ENCODE measurements at regions not wholly inside any gene's neighbourhood (a gene's known extent, or its start where the extent isn't known, plus 50 kb on each side); places are given as distances from the start of the nearest gene placed in this dataset.

DNA sequence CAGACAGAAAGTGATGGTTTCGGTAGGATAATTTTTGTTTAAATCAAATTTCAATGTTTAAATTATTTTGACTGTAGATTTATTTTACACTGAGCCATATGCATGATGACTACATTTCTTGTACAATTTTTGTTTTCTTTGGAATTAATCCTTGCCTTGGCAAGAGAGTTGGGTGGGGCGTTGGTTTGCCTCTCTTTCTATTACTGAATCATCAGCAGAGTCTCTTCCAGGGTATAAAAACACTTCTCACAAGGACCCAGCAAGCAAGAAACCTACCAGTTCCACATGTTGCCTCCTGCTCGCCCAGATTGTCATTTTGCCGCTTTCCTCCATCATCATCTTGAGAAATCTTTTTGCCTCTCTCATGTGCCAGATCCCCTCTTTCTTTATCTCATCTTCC is 455.0 kb upstream of the DMAC1 start:
- Mint-ChIP-seq H3K4me1 (ENCODE audit: low read depth) (peaks cover 14% of the 10 kb centered on the region), H3K4me3 (ENCODE audit: low read depth) (no peak overlapping the region), H3K27me3 (peaks cover 3% of the 10 kb centered on the region), H3K27ac (no peak overlapping the region), H3K36me3 (ENCODE audit: insufficient read depth) (no peaks in the 10 kb centered on the region), H3K9me3 (ENCODE audit: low read depth) (no peaks in the 10 kb centered on the region)
- DNase-seq (ENCODE audit: low spot score, unreplicated experiment) = no peak
- TF ChIP-seq, protein P1, sequence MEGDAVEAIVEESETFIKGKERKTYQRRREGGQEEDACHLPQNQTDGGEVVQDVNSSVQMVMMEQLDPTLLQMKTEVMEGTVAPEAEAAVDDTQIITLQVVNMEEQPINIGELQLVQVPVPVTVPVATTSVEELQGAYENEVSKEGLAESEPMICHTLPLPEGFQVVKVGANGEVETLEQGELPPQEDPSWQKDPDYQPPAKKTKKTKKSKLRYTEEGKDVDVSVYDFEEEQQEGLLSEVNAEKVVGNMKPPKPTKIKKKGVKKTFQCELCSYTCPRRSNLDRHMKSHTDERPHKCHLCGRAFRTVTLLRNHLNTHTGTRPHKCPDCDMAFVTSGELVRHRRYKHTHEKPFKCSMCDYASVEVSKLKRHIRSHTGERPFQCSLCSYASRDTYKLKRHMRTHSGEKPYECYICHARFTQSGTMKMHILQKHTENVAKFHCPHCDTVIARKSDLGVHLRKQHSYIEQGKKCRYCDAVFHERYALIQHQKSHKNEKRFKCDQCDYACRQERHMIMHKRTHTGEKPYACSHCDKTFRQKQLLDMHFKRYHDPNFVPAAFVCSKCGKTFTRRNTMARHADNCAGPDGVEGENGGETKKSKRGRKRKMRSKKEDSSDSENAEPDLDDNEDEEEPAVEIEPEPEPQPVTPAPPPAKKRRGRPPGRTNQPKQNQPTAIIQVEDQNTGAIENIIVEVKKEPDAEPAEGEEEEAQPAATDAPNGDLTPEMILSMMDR (IDR thresholded peaks at IDR 0.05; ENCODE audit: unreplicated experiment) = no peak

DNA sequence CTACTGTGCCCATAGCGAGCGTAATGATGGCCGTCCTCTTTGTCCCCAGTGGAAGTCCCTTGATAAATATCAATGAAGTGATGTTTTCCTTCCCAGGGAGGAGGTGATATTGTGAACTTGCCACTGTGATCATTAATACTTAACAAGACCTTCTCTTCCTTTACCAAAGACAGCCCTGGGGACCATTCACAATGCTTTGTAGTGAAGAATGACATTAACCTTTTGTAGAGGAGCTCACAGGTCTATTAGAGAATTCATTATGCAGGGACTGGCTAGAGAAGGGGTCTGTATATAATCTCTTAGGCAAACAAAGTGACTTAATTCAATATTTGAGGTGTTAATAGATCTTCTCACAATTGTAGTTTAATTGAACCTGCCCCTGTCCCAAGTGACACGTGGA is 452.9 kb upstream of the DMAC1 start:
- Mint-ChIP-seq H3K27me3 (no peaks in the 10 kb centered on the region), H3K27ac (no peak overlapping the region), H3K36me3 (ENCODE audit: insufficient read depth) (no peaks in the 10 kb centered on the region), H3K4me3 (ENCODE audit: low read depth) (no peak overlapping the region), H3K4me1 (ENCODE audit: low read depth) (peaks cover 15% of the 10 kb centered on the region), H3K9me3 (ENCODE audit: low read depth) (no peaks in the 10 kb centered on the region)
- TF ChIP-seq, protein P1 (IDR thresholded peaks at IDR 0.05; ENCODE audit: unreplicated experiment) = no peak
- DNase-seq (ENCODE audit: low spot score, unreplicated experiment) = no peak

DNA sequence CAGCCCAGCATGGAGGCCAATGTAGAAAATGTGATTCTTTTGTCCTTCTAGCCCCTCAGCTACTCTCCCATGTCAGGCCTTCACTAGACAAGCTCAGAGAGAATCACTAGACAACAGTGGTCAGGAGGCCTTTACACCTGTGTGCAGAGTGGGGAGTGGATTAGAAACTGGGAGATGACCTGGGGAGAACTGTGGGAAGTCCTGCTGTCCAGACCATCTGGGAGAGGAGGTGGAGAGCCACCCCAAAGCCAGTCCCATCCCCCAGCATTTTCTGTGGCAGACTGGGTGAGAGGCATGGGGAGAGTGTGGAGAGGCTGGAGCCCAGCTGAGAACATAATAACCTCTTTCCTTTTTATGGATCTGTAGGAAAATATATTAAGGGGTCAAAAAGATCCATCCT is 452.0 kb upstream of the DMAC1 start:
- no peak for DNase-seq (ENCODE audit: low spot score, unreplicated experiment)
- Mint-ChIP-seq H3K27me3 (no peaks in the 10 kb centered on the region), H3K9me3 (ENCODE audit: low read depth) (no peaks in the 10 kb centered on the region), H3K4me1 (ENCODE audit: low read depth) (peaks cover 19% of the 10 kb centered on the region), H3K27ac (no peak overlapping the region), H3K4me3 (ENCODE audit: low read depth) (no peak overlapping the region), H3K36me3 (ENCODE audit: insufficient read depth) (no peaks in the 10 kb centered on the region)
- TF ChIP-seq, protein P1 (IDR thresholded peaks at IDR 0.05; ENCODE audit: unreplicated experiment) = no peak

DNA sequence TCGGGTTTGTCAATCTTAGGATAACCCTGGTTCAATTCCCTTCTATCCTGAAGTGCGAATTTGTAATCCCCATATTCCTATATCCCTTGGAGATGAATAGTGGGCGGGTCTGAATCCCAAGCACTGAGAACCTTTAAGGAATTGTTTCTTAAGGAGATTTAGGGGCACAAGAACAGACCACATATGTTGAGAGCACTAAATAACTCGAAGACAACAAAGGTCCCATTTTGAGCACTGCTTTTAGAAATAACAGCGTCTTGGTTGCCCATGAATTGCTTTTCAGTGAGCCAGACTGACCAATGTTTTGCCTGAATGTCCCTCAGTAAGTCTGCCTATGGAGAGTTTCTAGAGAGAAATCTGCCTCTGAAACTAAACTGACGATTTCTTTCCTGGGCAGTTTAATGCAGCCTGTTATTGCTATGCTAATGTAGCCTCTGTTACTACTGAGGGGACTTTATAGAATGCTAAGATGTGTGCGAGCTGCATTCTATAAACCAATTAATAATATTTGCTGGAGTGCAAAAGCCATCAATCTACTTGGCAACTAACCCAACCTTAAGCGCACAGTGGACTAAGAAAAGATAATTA is 445.0 kb upstream of the DMAC1 start:
- TF ChIP-seq, protein P1 (IDR thresholded peaks at IDR 0.05; ENCODE audit: unreplicated experiment) = no peak
- Mint-ChIP-seq H3K4me3 (ENCODE audit: low read depth) (no peak overlapping the region), H3K4me1 (ENCODE audit: low read depth) (peaks cover 12% of the 10 kb centered on the region), H3K9me3 (ENCODE audit: low read depth) (no peaks in the 10 kb centered on the region), H3K36me3 (ENCODE audit: insufficient read depth) (no peaks in the 10 kb centered on the region), H3K27ac (no peak overlapping the region), H3K27me3 (no peaks in the 10 kb centered on the region)
- no peak for DNase-seq (ENCODE audit: low spot score, unreplicated experiment)

DNA sequence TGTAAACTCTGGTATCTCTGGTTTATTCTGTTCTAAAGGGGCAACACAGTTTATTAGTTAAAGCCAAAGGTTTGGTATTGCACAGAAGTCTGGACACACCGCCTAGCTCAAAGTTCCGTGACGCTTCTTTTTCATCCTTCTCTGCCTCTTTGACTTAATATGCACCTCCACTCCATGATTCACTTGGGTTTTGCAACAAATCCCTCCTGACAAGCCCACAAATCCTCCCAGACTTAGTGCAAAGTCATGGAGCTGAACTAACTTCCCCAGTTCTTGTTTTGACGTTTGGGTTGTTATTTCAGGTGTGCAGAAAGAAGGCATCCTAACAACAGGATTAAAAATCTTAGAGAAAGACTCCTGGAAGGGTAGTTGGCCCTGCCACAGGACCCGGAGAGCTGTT is 441.6 kb upstream of the DMAC1 start:
- peaks cover 6% of the 10 kb centered on the region for H3K4me1 Mint-ChIP-seq (ENCODE audit: low read depth)
- DNase-seq (ENCODE audit: low spot score, unreplicated experiment) = no peak
- H3K27me3 Mint-ChIP-seq = no peaks in the 10 kb centered on the region
- H3K27ac Mint-ChIP-seq = no peak overlapping the region
- no peak overlapping the region for H3K4me3 Mint-ChIP-seq (ENCODE audit: low read depth)
- TF ChIP-seq, protein P1 (IDR thresholded peaks at IDR 0.05; ENCODE audit: unreplicated experiment) = no peak
- H3K9me3 Mint-ChIP-seq (ENCODE audit: low read depth) = no peaks in the 10 kb centered on the region
- no peaks in the 10 kb centered on the region for H3K36me3 Mint-ChIP-seq (ENCODE audit: insufficient read depth)

Measured in progenitor cell of endocrine pancreas (in vitro differentiated cells).